Ectodermal cell (in vitro differentiated cells): ENCODE measurements at regions not wholly inside any gene's neighbourhood (a gene's known extent, or its start where the extent isn't known, plus 50 kb on each side); places are given as distances from the start of the nearest gene placed in this dataset.

Source experiments
- H3K27ac ChIP-seq: 2 replicates; pipeline ENCODE4 v1.7.0; 2013; ENCODE audit warnings: mild to moderate bottlenecking, low read depth, low read length; ENCODE audit not compliant: insufficient read depth, poor library complexity, severe bottlenecking
- H3K27me3 ChIP-seq: 2 replicates; pipeline ENCODE4 v1.7.0; 2013; ENCODE audit warnings: mild to moderate bottlenecking, low read length; ENCODE audit not compliant: insufficient read depth, control insufficient read depth, poor library complexity, severe bottlenecking
- H3K36me3 ChIP-seq: one replicate; pipeline ENCODE4 v1.7.0; 2013; ENCODE audit warnings: low read length; ENCODE audit not compliant: control insufficient read depth, insufficient read depth
- H3K4me1 ChIP-seq: one replicate; pipeline ENCODE4 v1.7.0; 2013; ENCODE audit warnings: low read length; ENCODE audit not compliant: control insufficient read depth, insufficient read depth
- H3K4me3 ChIP-seq: 2 replicates; pipeline ENCODE4 v1.7.0; 2013; ENCODE audit warnings: low read depth, low read length, control low read depth; ENCODE audit not compliant: insufficient read depth
- H3K9me3 ChIP-seq: 2 replicates; pipeline ENCODE4 v1.7.0; 2013; ENCODE audit warnings: mild to moderate bottlenecking, low read length, moderate library complexity; ENCODE audit not compliant: control insufficient read depth
- WGBS, 2 experiments: methylation state at CpG; one replicate each; pipeline ENCODE4 v1.1.7; 2013; ENCODE audit warnings: missing lambda C conversion rate in 2 of 2; 5-methylcytosine and 5-hydroxymethylcytosine counted together

- 96 to 100% methylated on average over 2 to 3 of the region's 3 CpGs for whole genome bisulfite sequencing, 2 experiments
- H3K9me3 ChIP-seq = no peaks in the 10 kb centered on the region
- no peaks in the 10 kb centered on the region for H3K36me3 ChIP-seq
- H3K4me3 ChIP-seq = no peak overlapping the region
- no peak overlapping the region for H3K27ac ChIP-seq
- no peaks in the 10 kb centered on the region for H3K27me3 ChIP-seq
- no peaks in the 10 kb centered on the region for H3K4me1 ChIP-seq
Observed at GRCh38 chr2:62596061-62596921, 90.3 kb upstream of the TMEM17 start.

- H3K27ac ChIP-seq = no peak overlapping the region
- no peaks in the 10 kb centered on the region for H3K9me3 ChIP-seq
- H3K4me3 ChIP-seq = no peak overlapping the region
- no peaks in the 10 kb centered on the region for H3K27me3 ChIP-seq
- no peaks in the 10 kb centered on the region for H3K4me1 ChIP-seq
- WGBS, 2 experiments = 84 to 94% methylated on average over 2 to 3 of the region's 3 CpGs
- no peaks in the 10 kb centered on the region for H3K36me3 ChIP-seq
Observed at GRCh38 chr2:62595474-62595873, 89.5 kb upstream of the TMEM17 start.

GRCh38 chr2:62593825-62594224 lies 87.8 kb upstream of the TMEM17 start:
- no peaks in the 10 kb centered on the region for H3K9me3 ChIP-seq
- H3K4me1 ChIP-seq = no peaks in the 10 kb centered on the region
- H3K4me3 ChIP-seq = no peak overlapping the region
- H3K27ac ChIP-seq = no peak overlapping the region
- H3K36me3 ChIP-seq = no peaks in the 10 kb centered on the region
- 88 to 91% methylated on average over 3 of the region's 3 CpGs for WGBS, 2 experiments
- H3K27me3 ChIP-seq = no peaks in the 10 kb centered on the region

GRCh38 chr2:62591491-62591890 lies 85.5 kb upstream of the TMEM17 start:
- H3K4me3 ChIP-seq = no peak overlapping the region
- no peaks in the 10 kb centered on the region for H3K27me3 ChIP-seq
- H3K36me3 ChIP-seq = no peaks in the 10 kb centered on the region
- peaks cover under 1% of the 10 kb centered on the region for H3K9me3 ChIP-seq
- no peaks in the 10 kb centered on the region for H3K4me1 ChIP-seq
- no peak overlapping the region for H3K27ac ChIP-seq
- 90 to 95% methylated on average over 1 of the region's 1 CpG for WGBS, 2 experiments

GRCh38 chr2:62589691-62590356 lies 83.8 kb upstream of the TMEM17 start:
- WGBS, 2 experiments = 79 to 82% methylated on average over 4 of the region's 4 CpGs
- H3K27ac ChIP-seq = no peak overlapping the region

GRCh38 chr2:62587592-62587991 lies 81.6 kb upstream of the TMEM17 start:
- no peak overlapping the region for H3K27ac ChIP-seq
- H3K9me3 ChIP-seq = peaks cover 2% of the 10 kb centered on the region
- no peaks in the 10 kb centered on the region for H3K27me3 ChIP-seq
- H3K4me1 ChIP-seq = no peaks in the 10 kb centered on the region
- WGBS, 2 experiments = 94 to 97% methylated on average over 3 of the region's 3 CpGs
- no peaks in the 10 kb centered on the region for H3K36me3 ChIP-seq
- no peak overlapping the region for H3K4me3 ChIP-seq

More at GRCh38 chr2:62589691-62590356, 83.8 kb upstream of the TMEM17 start:
- H3K27me3 ChIP-seq = no peaks in the 10 kb centered on the region
- H3K4me1 ChIP-seq = no peaks in the 10 kb centered on the region
- no peaks in the 10 kb centered on the region for H3K36me3 ChIP-seq
- H3K4me3 ChIP-seq = no peak overlapping the region
- peaks cover 2% of the 10 kb centered on the region for H3K9me3 ChIP-seq

GRCh38 chr2:62586981-62587380 lies 81.0 kb upstream of the TMEM17 start:
- Histone ChIP-seq H3K4me3 (no peak overlapping the region), H3K27me3 (no peaks in the 10 kb centered on the region), H3K27ac (no peak overlapping the region), H3K9me3 (peaks cover 2% of the 10 kb centered on the region), H3K36me3 (no peaks in the 10 kb centered on the region), H3K4me1 (no peaks in the 10 kb centered on the region)
- WGBS, 2 experiments = 100% methylated on average over 2 of the region's 2 CpGs

- H3K9me3 ChIP-seq = no peaks in the 10 kb centered on the region
- no peak overlapping the region for H3K4me3 ChIP-seq
- H3K27me3 ChIP-seq = no peaks in the 10 kb centered on the region
- no peaks in the 10 kb centered on the region for H3K36me3 ChIP-seq
- 82 to 93% methylated on average over 5 to 7 of the region's 7 CpGs for WGBS, 2 experiments
- no peak overlapping the region for H3K27ac ChIP-seq
- no peaks in the 10 kb centered on the region for H3K4me1 ChIP-seq
Observed at GRCh38 chr2:62578803-62579640, 73.0 kb upstream of the TMEM17 start.

- Histone ChIP-seq H3K36me3 (no peaks in the 10 kb centered on the region), H3K4me3 (no peak overlapping the region), H3K27me3 (no peaks in the 10 kb centered on the region), H3K9me3 (no peaks in the 10 kb centered on the region), H3K27ac (no peak overlapping the region), H3K4me1 (no peaks in the 10 kb centered on the region)
- 92 to 97% methylated on average over 2 of the region's 2 CpGs for WGBS, 2 experiments
Observed at GRCh38 chr2:62577994-62578781, 72.2 kb upstream of the TMEM17 start.
